ENCODE measurements at regions not wholly inside any gene's neighbourhood (a gene's known extent, or its start where the extent isn't known, plus 50 kb on each side); places are given as distances from the start of the nearest gene placed in this dataset.

DNA sequence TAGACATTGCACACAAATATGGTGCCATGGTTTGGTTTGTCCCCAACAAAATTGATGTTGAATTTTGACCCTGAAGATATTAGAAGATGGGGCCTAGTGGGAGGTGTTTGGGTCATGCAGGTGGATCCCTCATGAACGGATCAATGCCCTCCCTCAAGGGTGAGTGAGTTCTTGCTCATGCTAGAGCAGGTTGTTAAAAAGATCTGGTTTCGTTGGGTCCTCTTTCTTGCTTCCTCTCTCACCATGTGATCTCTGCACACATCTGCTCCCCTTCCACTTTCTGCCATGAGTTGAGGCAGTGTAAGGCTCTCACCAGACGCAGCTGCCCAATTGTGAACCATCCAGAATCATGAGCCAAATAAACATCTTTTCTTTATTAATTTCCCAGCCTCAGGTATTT lies 87.8 kb upstream of the MDFIC2 start:
- TF ChIP-seq, protein P1, sequence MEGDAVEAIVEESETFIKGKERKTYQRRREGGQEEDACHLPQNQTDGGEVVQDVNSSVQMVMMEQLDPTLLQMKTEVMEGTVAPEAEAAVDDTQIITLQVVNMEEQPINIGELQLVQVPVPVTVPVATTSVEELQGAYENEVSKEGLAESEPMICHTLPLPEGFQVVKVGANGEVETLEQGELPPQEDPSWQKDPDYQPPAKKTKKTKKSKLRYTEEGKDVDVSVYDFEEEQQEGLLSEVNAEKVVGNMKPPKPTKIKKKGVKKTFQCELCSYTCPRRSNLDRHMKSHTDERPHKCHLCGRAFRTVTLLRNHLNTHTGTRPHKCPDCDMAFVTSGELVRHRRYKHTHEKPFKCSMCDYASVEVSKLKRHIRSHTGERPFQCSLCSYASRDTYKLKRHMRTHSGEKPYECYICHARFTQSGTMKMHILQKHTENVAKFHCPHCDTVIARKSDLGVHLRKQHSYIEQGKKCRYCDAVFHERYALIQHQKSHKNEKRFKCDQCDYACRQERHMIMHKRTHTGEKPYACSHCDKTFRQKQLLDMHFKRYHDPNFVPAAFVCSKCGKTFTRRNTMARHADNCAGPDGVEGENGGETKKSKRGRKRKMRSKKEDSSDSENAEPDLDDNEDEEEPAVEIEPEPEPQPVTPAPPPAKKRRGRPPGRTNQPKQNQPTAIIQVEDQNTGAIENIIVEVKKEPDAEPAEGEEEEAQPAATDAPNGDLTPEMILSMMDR (IDR thresholded peaks at IDR 0.05): no peak
- no peak for DNase-seq (ENCODE audit: low spot score)
- no peak overlapping the region for H3K27ac ChIP-seq
- H3K4me3 ChIP-seq: no peak overlapping the region

DNA sequence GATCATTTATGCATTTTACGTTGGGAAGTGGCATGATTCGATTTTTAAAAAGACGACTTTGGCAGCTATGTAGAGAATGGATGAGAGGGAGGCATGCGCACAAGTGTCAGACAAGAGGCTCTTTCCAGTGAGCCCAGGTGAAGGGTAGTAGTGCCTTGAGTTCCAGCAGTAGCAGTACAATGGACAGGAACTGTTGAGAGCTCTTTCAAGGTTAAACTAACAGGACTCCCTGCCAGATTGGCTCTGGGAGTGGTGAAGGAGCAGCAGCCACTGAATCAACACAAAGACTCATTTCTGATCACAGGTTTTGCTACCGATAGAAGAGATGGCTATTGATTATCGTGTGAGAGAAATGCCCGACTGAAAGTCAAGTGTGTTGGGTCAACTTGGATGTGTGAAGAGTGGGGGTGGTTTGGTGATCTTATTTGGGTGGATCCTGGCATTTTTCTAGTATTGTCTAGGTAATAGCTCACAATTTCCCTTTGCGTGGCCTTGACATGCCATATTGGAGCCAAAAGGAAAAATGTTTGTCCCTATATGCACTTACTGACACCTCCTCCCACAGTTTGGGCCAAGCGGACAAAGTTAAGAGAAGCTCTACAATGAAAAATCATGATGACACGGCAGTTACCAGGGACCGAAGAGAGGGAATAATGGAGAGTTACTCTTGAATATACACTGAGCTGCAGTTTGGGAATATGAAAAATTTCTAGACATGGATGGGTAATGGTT lies 81.6 kb upstream of the MDFIC2 start:
- H3K27ac ChIP-seq: no peak overlapping the region
- TF ChIP-seq, protein P1 (IDR thresholded peaks at IDR 0.05): no peak
- no peak for DNase-seq (ENCODE audit: low spot score)
- H3K4me3 ChIP-seq: no peak overlapping the region

DNA sequence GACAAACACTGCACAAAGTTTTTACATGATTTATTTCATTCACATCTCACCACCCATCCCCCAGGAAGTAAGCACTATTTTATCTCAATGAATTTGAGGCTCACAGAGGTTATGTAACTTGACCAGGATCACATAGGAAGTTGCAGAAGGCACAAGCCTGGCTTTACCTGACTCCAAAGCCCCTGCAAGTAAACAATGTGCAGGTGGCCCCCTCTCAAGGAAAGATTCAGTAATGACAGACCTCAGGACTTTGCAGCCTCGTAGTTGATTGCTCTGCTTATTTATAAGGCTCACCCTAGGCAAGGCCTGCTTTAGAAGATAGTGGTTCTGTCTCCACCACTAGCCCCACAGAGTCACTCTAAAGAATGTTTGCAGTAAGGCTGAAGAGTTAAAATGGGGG lies 79.8 kb upstream of the MDFIC2 start:
- DNase-seq (ENCODE audit: low spot score): no peak
- TF ChIP-seq, protein P1 (IDR thresholded peaks at IDR 0.05): no peak
- Histone ChIP-seq H3K4me3 (no peak overlapping the region), H3K27ac (no peak overlapping the region)

DNA sequence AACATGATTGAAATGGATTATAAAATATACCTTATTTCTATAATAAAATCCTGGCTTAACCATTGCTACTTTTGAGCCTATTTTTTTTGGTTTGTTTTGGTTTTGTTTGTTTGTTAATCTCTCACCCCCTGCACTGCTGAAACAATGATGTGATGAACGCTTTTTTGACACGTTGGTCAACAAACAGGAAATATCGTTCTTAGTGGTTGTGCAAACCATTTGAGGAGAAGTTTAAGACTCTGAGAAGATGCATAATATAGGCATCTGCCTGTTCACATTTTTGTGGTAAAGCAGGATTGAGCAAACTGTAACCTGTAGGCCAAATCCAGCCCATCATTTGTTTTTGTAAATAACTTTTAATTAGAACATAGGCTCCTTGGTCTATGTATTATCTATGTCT lies 75.5 kb upstream of the MDFIC2 start:
- DNase-seq (ENCODE audit: low spot score): no peak
- TF ChIP-seq, protein P1 (IDR thresholded peaks at IDR 0.05): no peak
- H3K4me3 ChIP-seq: no peak overlapping the region
- no peak overlapping the region for H3K27ac ChIP-seq

DNA sequence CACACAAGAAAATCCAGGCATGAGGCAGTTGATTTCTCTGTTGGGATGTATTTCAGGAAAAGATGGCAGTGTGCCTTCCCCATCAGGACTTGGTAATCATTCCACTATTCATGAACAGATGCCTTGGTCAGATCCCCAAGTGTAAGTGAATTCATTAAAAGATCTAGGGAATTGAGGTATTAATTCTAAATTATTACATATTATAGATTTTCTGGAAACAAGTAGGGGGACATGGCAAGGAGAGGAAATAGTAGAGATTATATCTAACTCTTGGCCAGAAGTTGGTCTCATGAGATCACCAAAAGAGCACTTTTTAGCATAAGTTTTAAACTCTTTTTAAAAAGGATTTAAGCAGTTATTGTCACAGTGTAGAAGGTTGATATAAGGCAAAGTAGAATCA lies 74.4 kb upstream of the MDFIC2 start:
- Histone ChIP-seq H3K4me3 (no peak overlapping the region), H3K27ac (no peak overlapping the region)
- no peak for DNase-seq (ENCODE audit: low spot score)
- TF ChIP-seq, protein P1 (IDR thresholded peaks at IDR 0.05): no peak

DNA sequence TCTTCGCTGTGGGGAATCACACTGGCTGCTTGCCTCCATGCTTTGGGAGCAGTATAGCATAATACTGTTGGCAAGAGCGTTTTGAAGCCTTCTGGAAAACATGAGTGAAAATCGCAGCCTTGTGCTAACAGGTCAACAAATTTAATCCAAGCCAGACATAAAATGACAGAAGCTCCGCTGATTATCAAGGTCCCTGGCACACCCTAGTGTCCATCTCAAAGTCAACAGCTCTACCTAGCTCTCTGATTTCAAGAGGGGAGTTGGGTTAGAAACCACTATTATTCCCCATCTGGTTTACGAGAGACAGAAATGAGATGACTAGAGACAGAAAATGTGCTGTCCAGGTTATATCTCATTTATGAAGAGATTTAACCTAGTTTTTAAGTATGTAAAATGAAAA lies 73.6 kb upstream of the MDFIC2 start:
- no peak for DNase-seq (ENCODE audit: low spot score)
- Histone ChIP-seq H3K4me3 (no peak overlapping the region), H3K27ac (no peak overlapping the region)
- TF ChIP-seq, protein P1 (IDR thresholded peaks at IDR 0.05): no peak

DNA sequence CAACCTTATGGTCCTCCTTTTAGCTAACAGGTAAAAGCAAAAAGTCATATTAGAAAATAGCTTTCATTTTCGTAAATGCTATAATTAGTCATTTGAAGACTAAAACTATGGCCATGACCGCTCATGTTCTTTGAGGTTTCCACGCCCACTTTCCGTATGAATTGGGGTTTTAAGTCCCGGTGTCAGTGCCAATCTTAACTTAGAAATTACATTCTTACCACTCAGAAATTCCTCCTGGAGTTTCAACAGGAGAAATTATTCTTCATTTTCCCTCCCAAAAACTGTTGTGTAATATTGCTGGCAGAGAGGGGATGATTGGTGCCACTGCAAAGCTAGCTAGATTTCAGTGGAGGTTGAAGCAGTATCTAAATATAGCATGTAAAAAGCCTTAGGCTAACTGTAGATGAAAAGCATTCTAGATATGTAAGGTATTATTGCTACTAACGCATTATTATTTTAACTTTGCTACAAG lies 71.0 kb upstream of the MDFIC2 start:
- no peak overlapping the region for H3K4me3 ChIP-seq
- no peak for DNase-seq (ENCODE audit: low spot score)
- TF ChIP-seq, protein P1 (IDR thresholded peaks at IDR 0.05): no peak
- H3K27ac ChIP-seq: no peak overlapping the region
